AG10803 (cell line): ENCODE measurements at regions not wholly inside any gene's neighbourhood (a gene's known extent, or its start where the extent isn't known, plus 50 kb on each side); places are given as distances from the start of the nearest gene placed in this dataset.

Experiments
- DNase-seq: peaks from one replicate; pipeline ENCODE4 v3.0.0; 2010; ENCODE audit warnings: low read depth
- H3K4me3 ChIP-seq: 2 replicates; pipeline ENCODE4 v1.5.1; 2011; ENCODE audit warnings: mild to moderate bottlenecking, low read length, control low read depth
- TF ChIP-seq, protein P1 (sequence below): conservative IDR thresholded peaks from 2 replicates; pipeline ENCODE4 v1.5.1; 2011; ENCODE audit warnings: mild to moderate bottlenecking, low read length, control low read depth, inconsistent platforms

DNA sequence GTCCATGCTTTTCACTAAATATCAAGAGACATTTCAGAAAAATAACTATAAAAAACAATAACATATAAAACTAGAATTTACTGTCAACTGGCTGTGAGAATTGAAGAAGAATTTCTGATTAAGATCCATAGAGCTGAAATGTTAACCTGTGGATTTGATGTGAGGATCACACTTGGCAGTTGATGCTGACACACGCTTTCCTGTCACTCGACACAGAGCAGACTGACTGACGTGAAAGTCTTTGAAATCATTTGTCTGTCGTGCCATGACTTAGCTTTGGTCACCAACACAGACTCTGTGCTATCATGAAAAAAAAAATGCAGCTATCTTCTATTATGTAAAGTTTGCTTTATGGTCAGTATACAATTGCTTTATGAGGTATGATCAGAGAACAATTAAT, 706.0 kb upstream of the ZP4 start:
- DNase-seq: no peak
- no peak overlapping the region for H3K4me3 ChIP-seq
- TF ChIP-seq, protein P1, sequence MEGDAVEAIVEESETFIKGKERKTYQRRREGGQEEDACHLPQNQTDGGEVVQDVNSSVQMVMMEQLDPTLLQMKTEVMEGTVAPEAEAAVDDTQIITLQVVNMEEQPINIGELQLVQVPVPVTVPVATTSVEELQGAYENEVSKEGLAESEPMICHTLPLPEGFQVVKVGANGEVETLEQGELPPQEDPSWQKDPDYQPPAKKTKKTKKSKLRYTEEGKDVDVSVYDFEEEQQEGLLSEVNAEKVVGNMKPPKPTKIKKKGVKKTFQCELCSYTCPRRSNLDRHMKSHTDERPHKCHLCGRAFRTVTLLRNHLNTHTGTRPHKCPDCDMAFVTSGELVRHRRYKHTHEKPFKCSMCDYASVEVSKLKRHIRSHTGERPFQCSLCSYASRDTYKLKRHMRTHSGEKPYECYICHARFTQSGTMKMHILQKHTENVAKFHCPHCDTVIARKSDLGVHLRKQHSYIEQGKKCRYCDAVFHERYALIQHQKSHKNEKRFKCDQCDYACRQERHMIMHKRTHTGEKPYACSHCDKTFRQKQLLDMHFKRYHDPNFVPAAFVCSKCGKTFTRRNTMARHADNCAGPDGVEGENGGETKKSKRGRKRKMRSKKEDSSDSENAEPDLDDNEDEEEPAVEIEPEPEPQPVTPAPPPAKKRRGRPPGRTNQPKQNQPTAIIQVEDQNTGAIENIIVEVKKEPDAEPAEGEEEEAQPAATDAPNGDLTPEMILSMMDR: no peak

DNA sequence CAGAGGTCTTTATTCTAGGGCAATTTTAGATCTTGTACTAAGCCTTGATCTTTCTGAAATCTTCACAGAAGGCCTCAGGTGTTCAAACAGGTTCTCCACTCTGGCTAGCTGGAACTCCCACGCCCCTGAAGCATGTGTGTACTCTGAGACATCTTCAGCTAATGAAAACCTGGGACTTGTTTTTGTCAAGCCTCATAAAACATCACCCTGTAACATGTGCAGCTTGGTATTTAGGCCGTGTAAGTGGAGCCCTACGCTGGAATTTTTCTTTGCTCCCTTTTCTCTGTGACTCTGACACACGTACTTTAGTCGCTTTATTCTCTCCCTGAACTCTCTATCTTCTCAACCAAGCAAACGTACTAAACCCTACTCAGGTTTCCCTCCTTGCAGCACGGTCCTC, 701.9 kb upstream of the ZP4 start:
- DNase-seq: no peak
- TF ChIP-seq, protein P1: no peak
- H3K4me3 ChIP-seq: no peak overlapping the region

DNA sequence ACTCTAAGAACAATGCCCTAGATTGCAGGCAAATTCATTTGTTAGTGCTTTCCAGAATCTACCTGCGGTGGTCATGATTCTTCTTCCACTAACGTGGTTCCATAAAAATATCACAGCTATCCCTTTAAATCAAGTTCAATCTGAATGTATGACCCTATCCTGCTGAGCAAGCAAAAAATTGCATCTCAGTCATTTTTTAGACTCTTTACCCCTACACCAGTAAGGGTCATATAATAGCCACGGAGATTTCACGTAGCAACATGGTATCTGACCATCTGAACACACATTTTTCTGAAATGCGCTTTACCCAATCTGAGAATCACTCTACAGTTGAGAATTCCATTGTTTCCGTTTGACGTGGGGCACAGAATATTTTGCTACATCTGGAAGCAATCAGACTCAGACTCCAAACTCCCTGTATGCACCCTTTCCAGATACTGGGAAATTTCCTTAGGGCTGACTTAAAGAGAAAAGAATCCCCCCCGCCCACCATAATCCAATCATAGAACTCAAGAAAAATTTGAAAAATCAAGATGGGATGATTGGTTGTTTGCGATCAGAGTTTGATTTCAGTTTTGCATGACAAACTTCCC, 699.2 kb upstream of the ZP4 start:
- DNase-seq: peak; percentile 78
- H3K4me3 ChIP-seq: no peak overlapping the region
- TF ChIP-seq, protein P1: no peak

DNA sequence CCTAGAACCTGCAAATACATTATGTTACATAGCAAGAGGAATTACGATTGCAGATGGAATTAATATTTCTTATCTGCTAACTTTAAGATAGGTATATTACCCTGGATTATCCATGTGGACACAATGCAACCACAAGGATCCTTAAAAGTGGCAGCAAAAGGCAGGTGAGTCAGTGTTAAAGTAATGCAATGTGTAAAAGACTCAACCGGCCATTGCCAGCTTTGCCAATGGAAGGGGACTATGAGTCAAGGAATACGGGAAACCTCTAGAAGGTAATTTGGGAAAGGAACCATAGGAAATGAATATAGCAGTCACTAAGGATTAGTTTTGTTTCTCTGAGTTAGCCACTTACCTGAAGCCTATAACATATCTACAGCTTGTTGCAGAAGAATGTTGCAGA, 692.1 kb upstream of the ZP4 start:
- no peak for DNase-seq
- TF ChIP-seq, protein P1: no peak

DNA sequence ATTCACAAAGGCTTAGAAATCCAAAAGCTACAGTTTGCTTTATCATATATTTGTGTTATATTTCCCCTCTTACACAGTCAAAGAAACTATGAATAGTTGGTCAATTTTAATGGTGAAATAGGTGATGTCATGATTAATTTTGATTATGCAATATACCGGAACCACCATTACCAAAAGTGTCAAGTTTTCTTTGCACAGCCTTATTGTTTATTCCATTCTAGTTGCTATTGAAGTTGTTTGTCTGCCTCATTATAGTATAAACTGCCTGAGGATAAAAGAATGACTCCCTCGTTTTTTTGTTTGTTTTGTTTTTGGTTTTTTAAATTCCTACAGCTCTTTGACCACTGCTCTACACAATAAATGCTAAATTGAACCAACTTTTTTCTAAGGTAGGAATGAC, 690.6 kb upstream of the ZP4 start:
- no peak overlapping the region for H3K4me3 ChIP-seq
- TF ChIP-seq, protein P1: no peak
- no peak for DNase-seq

More for the DNA sequence above, 692.1 kb upstream of the ZP4 start:
- no peak overlapping the region for H3K4me3 ChIP-seq

DNA sequence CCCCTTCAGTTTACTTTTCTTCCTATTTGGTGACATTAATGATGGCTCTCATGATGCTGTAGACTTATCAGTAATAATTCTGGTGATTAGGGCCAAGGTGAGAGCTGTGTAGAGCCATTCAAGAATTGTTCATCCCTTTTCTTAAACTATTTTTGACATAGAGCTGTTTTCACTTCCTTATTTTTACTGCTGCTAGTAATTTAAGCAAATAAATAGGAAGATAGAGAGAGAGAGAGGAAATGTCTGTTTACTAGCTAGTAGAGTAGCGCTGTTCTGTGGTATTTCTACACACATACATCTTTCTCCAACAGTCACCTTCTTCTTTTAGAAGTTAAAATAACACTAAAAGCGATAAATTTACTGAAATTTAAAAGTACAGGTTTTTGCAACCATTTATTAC, 678.0 kb upstream of the ZP4 start:
- DNase-seq: no peak
- no peak overlapping the region for H3K4me3 ChIP-seq
- TF ChIP-seq, protein P1: no peak

DNA sequence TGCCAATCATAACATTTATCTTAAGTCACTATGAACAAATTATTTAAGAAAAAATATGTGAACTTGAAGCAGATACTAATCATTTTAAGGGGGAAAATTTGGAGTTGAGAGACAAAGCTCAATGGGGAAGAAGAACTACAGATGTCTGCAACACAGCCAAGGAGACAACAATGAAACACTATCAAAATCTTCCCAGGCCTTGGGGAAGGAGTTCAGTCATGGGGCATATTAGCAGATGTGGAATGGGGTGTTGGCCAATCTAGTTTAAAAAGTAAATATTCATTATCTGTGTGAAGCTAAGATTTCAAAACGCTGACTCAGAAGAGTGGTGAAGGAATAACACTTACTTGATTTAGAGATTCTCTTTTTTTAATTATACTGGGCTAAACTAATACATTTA, 671.6 kb upstream of the ZP4 start:
- TF ChIP-seq, protein P1: no peak
- peak; percentile 57 for DNase-seq
- no peak overlapping the region for H3K4me3 ChIP-seq
